Kidney epithelial cell (primary cell): ENCODE measurements at regions not wholly inside any gene's neighbourhood (a gene's known extent, or its start where the extent isn't known, plus 50 kb on each side); places are given as distances from the start of the nearest gene placed in this dataset.

Experiments used
- DNase-seq: peaks from one replicate; pipeline ENCODE4 v3.0.0-alpha.2; 2010; ENCODE audit warnings: low read depth
- H3K27me3 ChIP-seq: 2 replicates; pipeline ENCODE4 v1.6.0; 2011; ENCODE audit warnings: low read length; ENCODE audit not compliant: control insufficient read depth, insufficient read depth
- H3K36me3 ChIP-seq: 2 replicates; pipeline ENCODE4 v1.5.1; 2011; ENCODE audit warnings: low read length; ENCODE audit not compliant: control insufficient read depth, insufficient read depth
- H3K4me3 ChIP-seq: 2 replicates; pipeline ENCODE4 v1.5.1; 2011; ENCODE audit warnings: low read depth, mild to moderate bottlenecking, control low read depth, low read length
- TF ChIP-seq, protein P1 (sequence below): IDR thresholded peaks from 2 replicates; pipeline ENCODE4 v1.5.1; 2011; ENCODE audit warnings: mild to moderate bottlenecking, moderate library complexity, low read length, control low read depth, inconsistent platforms; ENCODE audit not compliant: insufficient read depth, poor library complexity, severe bottlenecking

GRCh38 chr10:117078168-117078837 lies 59.8 kb downstream of the VAX1 start:
- Histone ChIP-seq H3K4me3 (no peak overlapping the region), H3K36me3 (no peaks in the 10 kb centered on the region), H3K27me3 (peaks cover 4% of the 10 kb centered on the region)
- TF ChIP-seq, protein P1, sequence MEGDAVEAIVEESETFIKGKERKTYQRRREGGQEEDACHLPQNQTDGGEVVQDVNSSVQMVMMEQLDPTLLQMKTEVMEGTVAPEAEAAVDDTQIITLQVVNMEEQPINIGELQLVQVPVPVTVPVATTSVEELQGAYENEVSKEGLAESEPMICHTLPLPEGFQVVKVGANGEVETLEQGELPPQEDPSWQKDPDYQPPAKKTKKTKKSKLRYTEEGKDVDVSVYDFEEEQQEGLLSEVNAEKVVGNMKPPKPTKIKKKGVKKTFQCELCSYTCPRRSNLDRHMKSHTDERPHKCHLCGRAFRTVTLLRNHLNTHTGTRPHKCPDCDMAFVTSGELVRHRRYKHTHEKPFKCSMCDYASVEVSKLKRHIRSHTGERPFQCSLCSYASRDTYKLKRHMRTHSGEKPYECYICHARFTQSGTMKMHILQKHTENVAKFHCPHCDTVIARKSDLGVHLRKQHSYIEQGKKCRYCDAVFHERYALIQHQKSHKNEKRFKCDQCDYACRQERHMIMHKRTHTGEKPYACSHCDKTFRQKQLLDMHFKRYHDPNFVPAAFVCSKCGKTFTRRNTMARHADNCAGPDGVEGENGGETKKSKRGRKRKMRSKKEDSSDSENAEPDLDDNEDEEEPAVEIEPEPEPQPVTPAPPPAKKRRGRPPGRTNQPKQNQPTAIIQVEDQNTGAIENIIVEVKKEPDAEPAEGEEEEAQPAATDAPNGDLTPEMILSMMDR: no peak
- DNase-seq: no peak

- Histone ChIP-seq H3K4me3 (no peak overlapping the region), H3K36me3 (no peaks in the 10 kb centered on the region), H3K27me3 (peaks cover 4% of the 10 kb centered on the region)
- DNase-seq: no peak
- TF ChIP-seq, protein P1: no peak
These were observed 63.0 kb downstream of the VAX1 start for GRCh38 chr10:117075064-117075463.

DNA sequence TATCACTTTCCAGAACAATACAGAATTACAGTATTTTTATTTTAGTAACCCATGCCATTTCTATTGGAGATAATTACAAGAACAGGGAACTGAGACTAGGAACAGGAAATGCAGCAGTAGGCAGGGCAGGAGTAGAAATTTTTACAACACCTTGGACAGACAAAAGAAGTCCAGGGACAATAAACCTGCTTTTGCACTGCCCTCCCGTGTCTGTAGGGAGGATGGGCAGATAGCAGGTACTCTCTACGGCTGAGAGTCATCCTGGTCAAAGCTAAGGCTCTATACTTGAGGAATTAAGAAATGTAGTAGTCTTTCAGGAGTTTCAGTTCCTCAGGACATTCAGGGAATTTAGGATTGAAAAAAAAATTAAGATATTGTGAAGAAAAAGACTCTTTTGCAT lies 63.4 kb downstream of the VAX1 start:
- no peak for DNase-seq
- TF ChIP-seq, protein P1: peak; percentile 12
- Histone ChIP-seq H3K36me3 (no peaks in the 10 kb centered on the region), H3K27me3 (peaks cover 4% of the 10 kb centered on the region), H3K4me3 (no peak overlapping the region)

DNA sequence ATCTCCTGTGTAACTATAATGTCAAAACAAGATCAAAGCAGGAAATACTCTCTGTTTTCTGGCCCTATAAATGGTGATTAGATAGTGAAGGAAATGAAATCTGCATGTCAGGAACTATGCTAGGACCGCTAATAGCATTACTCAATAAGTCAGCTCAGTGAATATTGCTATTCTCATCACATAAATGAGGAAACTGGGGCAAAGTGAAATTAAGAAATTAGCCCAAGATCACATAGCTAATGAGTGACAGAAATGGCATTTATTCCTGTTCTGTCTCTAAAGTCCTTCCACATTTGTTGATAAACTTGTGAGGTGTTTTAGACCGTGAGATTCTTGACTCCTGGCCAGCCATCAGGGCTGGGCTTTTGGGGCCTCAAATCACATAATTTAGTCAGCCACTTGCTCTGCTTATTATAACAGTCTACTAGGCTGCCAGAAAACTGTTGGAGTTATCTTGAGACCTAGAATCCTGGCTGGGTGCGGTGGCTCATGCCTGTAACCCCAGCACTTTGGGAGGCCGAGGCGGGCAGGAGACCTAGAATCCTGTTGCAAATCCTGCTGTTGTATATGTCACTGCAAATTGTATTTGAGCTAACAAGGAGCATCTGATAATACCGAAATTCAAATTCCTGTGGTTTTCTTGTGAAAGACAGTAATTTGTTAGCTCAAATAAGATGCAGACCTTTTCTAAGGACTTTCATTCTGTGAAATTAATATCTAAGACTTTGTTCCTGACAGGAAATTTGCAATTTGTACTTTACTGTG lies 66.5 kb upstream of the SHTN1 start:
- DNase-seq: no peak
- TF ChIP-seq, protein P1: no peak
- Histone ChIP-seq H3K27me3 (peaks cover 4% of the 10 kb centered on the region), H3K4me3 (no peak overlapping the region), H3K36me3 (no peaks in the 10 kb centered on the region)
